HepG2 (cell line): ENCODE measurements at regions not wholly inside any gene's neighbourhood (a gene's known extent, or its start where the extent isn't known, plus 50 kb on each side); places are given as distances from the start of the nearest gene placed in this dataset.

Source experiments
- CEBPB ChIP-seq: IDR thresholded peaks from 2 replicates; pipeline ENCODE4 v1.6.1; 2011; ENCODE audit warnings: low read depth, low read length, improper control_type of control experiment, borderline replicate concordance
- FOXA1 ChIP-seq, 2 experiments: fragments of 450-650 bp in 1 of 2; sonication (generic) in 1 of 2; formaldehyde crosslinking in 1 of 2; IDR thresholded peaks; 2 replicates each; pipeline versions ENCODE4 v1.4.0 to v1.6.1; 2016 to 2020; ENCODE audit warnings: missing genetic modification reagents in 1 of 2
- FOXA3 ChIP-seq: IDR thresholded peaks from 2 replicates; pipeline ENCODE4 v1.6.1; 2016; ENCODE audit warnings: missing genetic modification reagents, missing compliant biosample characterization
- FOXK2 ChIP-seq: fragments of 450-650 bp; IDR thresholded peaks from 2 replicates; pipeline ENCODE4 v1.6.1; 2016
- IKZF5 ChIP-seq: IDR thresholded peaks from 2 replicates; pipeline ENCODE4 v1.6.1; 2018; ENCODE audit warnings: missing genetic modification reagents, mild to moderate bottlenecking, missing compliant biosample characterization
- MXI1 ChIP-seq: IDR thresholded peaks from 3 replicates; pipeline ENCODE4 v1.6.1; 2012; ENCODE audit warnings: low read depth, low read length, inconsistent platforms, borderline replicate concordance
- RCOR2 ChIP-seq: IDR thresholded peaks from 2 replicates; pipeline ENCODE4 v1.6.1; 2016; ENCODE audit warnings: missing biosample characterization, missing genetic modification reagents
- XRCC5 ChIP-seq: fragments of 200-400 bp; formaldehyde crosslinking; optimal IDR thresholded peaks from 2 replicates; pipeline ENCODE3; 2017; ENCODE audit warnings: mild to moderate bottlenecking, low read length
- ZBTB38 ChIP-seq: sonication (generic); formaldehyde crosslinking; IDR thresholded peaks from 2 replicates; pipeline ENCODE4 v1.5.1; 2020; ENCODE audit warnings: mild to moderate bottlenecking, missing genetic modification reagents
- ZNF318 ChIP-seq: sonication (generic); formaldehyde crosslinking; IDR thresholded peaks from 2 replicates; pipeline ENCODE4 v1.4.0; 2020; ENCODE audit warnings: mild to moderate bottlenecking, missing genetic modification reagents
- ZNF703 ChIP-seq: sonication (generic); formaldehyde crosslinking; IDR thresholded peaks from 2 replicates; pipeline ENCODE4 v1.5.1; 2020; ENCODE audit warnings: missing genetic modification reagents, mild to moderate bottlenecking, moderate library complexity, borderline replicate concordance
- TF ChIP-seq, protein P1 (sequence below): IDR thresholded peaks from 2 replicates; pipeline ENCODE4 v1.6.1; 2016; ENCODE audit warnings: low read depth, control low read depth
- TF ChIP-seq, protein P2 (sequence below): sonication (generic); formaldehyde crosslinking; IDR thresholded peaks from 2 replicates; pipeline ENCODE4 v1.4.0; 2020; ENCODE audit warnings: mild to moderate bottlenecking, missing genetic modification reagents
- TF ChIP-seq, protein P3 (sequence below): IDR thresholded peaks from 2 replicates; pipeline ENCODE4 v1.6.1; 2016; ENCODE audit warnings: low read depth

DNA sequence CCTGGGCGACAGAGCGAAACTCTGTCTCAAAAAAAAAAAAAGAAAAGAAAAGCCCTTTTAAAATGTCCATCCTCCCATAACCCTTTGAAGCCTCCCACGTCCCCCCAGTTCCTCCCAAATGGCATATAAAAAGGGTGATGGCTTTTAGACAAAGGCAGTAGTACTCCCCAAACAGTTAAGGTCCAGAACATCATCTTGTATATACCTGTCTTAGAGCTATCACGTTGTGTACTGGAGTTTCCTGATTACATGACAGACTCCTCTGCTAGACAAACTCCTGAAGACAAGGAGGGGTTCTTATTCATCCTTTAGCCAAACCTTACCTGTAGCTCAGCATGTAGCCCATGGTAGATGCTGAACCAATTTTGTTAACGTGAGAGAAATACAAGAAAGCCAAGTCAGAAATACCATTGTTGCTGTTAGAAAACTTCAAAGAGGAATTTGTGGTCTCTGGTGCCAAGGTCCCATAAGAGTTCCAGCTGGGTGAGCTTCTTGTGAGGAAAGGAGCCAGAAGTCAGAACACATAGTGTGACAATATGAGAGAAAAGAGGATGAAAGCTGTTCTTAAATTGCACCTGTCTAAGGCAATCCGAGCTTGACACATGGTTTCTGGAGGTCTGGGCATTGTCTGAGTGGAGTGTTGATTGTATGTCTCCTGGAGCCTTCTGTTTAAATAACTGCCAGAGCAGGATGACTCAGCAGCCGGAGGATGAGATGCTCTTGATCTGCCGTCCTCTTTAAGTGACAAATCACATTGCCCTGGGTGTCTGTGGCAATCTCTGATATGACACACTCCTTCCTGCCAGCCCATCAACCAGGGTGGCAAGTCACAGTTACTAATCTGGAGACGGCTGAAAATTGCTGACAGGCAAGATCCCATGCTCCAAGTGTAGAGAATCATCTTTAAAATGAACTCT lies 69.1 kb downstream of the ARRDC3 start (continued):
- TF ChIP-seq MXI1 (peak; percentile 54; the same call in 1 of the 3 replicates), FOXA1 (IDR thresholded peaks at IDR 0.05) (no peak), FOXA1 (CRISPR knock-in tag; IDR thresholded peaks at IDR 0.05) (peak; percentile 48; the same call in 1 of the 2 replicates), XRCC5 (peak; percentile 58), FOXK2 (no peak), ZBTB38 (no peak), RCOR2 (CRISPR knock-in tag) (peak; percentile 68; the same call in 1 of the 2 replicates), ZNF318 (CRISPR knock-in tag) (no peak), CEBPB (peak; percentile 90), ZNF703 (CRISPR knock-in tag) (no peak), IKZF5 (peak; percentile 52; the same call in 1 of the 2 replicates), FOXA3 (CRISPR knock-in tag) (peak; percentile 73)
- TF ChIP-seq, protein P1, sequence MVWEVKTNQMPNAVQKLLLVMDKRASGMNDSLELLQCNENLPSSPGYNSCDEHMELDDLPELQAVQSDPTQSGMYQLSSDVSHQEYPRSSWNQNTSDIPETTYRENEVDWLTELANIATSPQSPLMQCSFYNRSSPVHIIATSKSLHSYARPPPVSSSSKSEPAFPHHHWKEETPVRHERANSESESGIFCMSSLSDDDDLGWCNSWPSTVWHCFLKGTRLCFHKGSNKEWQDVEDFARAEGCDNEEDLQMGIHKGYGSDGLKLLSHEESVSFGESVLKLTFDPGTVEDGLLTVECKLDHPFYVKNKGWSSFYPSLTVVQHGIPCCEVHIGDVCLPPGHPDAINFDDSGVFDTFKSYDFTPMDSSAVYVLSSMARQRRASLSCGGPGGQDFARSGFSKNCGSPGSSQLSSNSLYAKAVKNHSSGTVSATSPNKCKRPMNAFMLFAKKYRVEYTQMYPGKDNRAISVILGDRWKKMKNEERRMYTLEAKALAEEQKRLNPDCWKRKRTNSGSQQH = 0 out of 2 replicates have a peak, but pooled peaks have one; percentile 20
- TF ChIP-seq, protein P2, sequence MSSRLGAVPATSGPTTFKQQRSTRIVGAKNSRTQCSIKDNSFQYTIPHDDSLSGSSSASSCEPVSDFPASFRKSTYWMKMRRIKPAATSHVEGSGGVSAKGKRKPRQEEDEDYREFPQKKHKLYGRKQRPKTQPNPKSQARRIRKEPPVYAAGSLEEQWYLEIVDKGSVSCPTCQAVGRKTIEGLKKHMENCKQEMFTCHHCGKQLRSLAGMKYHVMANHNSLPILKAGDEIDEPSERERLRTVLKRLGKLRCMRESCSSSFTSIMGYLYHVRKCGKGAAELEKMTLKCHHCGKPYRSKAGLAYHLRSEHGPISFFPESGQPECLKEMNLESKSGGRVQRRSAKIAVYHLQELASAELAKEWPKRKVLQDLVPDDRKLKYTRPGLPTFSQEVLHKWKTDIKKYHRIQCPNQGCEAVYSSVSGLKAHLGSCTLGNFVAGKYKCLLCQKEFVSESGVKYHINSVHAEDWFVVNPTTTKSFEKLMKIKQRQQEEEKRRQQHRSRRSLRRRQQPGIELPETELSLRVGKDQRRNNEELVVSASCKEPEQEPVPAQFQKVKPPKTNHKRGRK (CRISPR knock-in tag) = no peak
- TF ChIP-seq, protein P3, sequence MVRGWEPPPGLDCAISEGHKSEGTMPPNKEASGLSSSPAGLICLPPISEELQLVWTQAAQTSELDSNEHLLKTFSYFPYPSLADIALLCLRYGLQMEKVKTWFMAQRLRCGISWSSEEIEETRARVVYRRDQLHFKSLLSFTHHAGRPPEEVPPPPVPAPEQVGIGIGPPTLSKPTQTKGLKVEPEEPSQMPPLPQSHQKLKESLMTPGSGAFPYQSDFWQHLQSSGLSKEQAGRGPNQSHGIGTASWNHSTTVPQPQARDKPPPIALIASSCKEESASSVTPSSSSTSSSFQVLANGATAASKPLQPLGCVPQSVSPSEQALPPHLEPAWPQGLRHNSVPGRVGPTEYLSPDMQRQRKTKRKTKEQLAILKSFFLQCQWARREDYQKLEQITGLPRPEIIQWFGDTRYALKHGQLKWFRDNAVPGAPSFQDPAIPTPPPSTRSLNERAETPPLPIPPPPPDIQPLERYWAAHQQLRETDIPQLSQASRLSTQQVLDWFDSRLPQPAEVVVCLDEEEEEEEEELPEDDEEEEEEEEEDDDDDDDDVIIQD (CRISPR knock-in tag) = peak; percentile 33; the same call in 1 of the 2 replicates
